CD4-positive, alpha-beta T cell treated with Interleukin-1 beta for 1 hour (primary cell): ENCODE measurements at regions not wholly inside any gene's neighbourhood (a gene's known extent, or its start where the extent isn't known, plus 50 kb on each side); places are given as distances from the start of the nearest gene placed in this dataset.

Source experiments
- DNase-seq, 2 donors: peaks; one replicate each; pipeline ENCODE4 v3.0.0-alpha.2; 2020 to 2022

GRCh38 chr22:44611880-44612496, 90.0 kb upstream of the PRR5 start:
- no peak for DNase-seq

GRCh38 chr22:44610071-44610470, 91.9 kb upstream of the PRR5 start:
- no peak for DNase-seq

GRCh38 chr22:44609400-44609988, 92.5 kb upstream of the PRR5 start:
- no peak for DNase-seq

- no peak for DNase-seq
These were observed 93.2 kb upstream of the PRR5 start for GRCh38 chr22:44608597-44609399.

- DNase-seq = no peak
These were observed 95.9 kb upstream of the PRR5 start for GRCh38 chr22:44606126-44606525.

GRCh38 chr22:44605486-44605885, 96.5 kb upstream of the PRR5 start:
- DNase-seq = no peak

- DNase-seq = no peak
These were observed 97.0 kb upstream of the PRR5 start for GRCh38 chr22:44604991-44605390.

GRCh38 chr22:44604455-44604854, 97.5 kb upstream of the PRR5 start:
- DNase-seq = no peak

GRCh38 chr22:44603767-44604166, 98.2 kb upstream of the PRR5 start:
- peak in 1 of 2 donors; percentile 15 for DNase-seq

GRCh38 chr22:44601725-44602124, 100.3 kb upstream of the PRR5 start:
- DNase-seq = no peak

GRCh38 chr22:44601189-44601588, 100.8 kb upstream of the PRR5 start:
- DNase-seq = no peak

- DNase-seq = no peak
These were observed 101.7 kb upstream of the PRR5 start for GRCh38 chr22:44600207-44600785.

GRCh38 chr22:44599500-44600140, 101.6 kb upstream of the RTL6 start:
- DNase-seq = no peak

- no peak for DNase-seq
These were observed 101.1 kb upstream of the RTL6 start for GRCh38 chr22:44599084-44599483.

GRCh38 chr22:44597616-44598015, 99.6 kb upstream of the RTL6 start:
- no peak for DNase-seq

GRCh38 chr22:44596396-44597125, 98.5 kb upstream of the RTL6 start:
- no peak for DNase-seq

GRCh38 chr22:44595841-44596341, 97.9 kb upstream of the RTL6 start:
- no peak for DNase-seq

GRCh38 chr22:44594951-44595350, 96.9 kb upstream of the RTL6 start:
- DNase-seq = no peak

GRCh38 chr22:44592824-44593148, 94.8 kb upstream of the RTL6 start:
- no peak for DNase-seq

GRCh38 chr22:44592126-44592823, 94.2 kb upstream of the RTL6 start:
- DNase-seq = no peak

- no peak for DNase-seq
These were observed 93.2 kb upstream of the RTL6 start for GRCh38 chr22:44591146-44591790.
